ENCODE measurements at regions not wholly inside any gene's neighbourhood (a gene's known extent, or its start where the extent isn't known, plus 50 kb on each side); places are given as distances from the start of the nearest gene placed in this dataset.

DNA sequence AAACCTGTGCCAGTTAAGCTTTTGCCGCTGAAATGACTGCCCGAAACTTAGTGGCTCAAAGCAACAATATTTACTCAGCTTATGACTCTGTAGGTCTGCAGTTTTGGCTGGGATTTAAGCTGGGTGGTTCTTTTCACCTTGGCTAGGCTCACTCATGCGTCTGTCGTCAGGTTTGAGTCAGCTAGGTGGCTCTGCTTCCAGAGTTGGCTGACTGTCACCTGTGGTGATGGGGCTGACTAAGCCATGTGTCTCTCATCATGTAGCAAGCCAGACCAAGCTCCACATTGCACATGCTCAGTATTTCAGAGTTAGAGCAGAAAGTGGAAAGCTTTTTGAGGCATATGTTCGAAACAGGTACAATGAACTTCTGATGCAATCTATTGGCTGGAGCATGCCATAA lies 354.8 kb downstream of the MEIS1 start:
- no peak for DNase-seq
- BruUV-seq (replicated peaks): no TSS peak
- no peaks in the 10 kb centered on the region for H3K79me2 ChIP-seq (ENCODE audit: low read depth)
- no peaks in the 10 kb centered on the region for H3K9me3 ChIP-seq (ENCODE audit: insufficient read depth, low read depth)
- no peak for TF ChIP-seq EZH2 (IDR thresholded peaks at IDR 0.05; ENCODE audit: low read depth)
- TF ChIP-seq, protein P1, sequence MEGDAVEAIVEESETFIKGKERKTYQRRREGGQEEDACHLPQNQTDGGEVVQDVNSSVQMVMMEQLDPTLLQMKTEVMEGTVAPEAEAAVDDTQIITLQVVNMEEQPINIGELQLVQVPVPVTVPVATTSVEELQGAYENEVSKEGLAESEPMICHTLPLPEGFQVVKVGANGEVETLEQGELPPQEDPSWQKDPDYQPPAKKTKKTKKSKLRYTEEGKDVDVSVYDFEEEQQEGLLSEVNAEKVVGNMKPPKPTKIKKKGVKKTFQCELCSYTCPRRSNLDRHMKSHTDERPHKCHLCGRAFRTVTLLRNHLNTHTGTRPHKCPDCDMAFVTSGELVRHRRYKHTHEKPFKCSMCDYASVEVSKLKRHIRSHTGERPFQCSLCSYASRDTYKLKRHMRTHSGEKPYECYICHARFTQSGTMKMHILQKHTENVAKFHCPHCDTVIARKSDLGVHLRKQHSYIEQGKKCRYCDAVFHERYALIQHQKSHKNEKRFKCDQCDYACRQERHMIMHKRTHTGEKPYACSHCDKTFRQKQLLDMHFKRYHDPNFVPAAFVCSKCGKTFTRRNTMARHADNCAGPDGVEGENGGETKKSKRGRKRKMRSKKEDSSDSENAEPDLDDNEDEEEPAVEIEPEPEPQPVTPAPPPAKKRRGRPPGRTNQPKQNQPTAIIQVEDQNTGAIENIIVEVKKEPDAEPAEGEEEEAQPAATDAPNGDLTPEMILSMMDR (conservative IDR thresholded peaks at IDR 0.05): no peak
- no peak overlapping the region for H3K4me3 ChIP-seq
- no peaks in the 10 kb centered on the region for H3K27me3 ChIP-seq (ENCODE audit: insufficient read depth, low read depth)
- no peaks in the 10 kb centered on the region for H3K4me1 ChIP-seq (replicated peaks; ENCODE audit: insufficient read depth)
- H3F3A ChIP-seq (ENCODE audit: insufficient read depth, low read depth): no peaks in the 10 kb centered on the region
- H3K27ac ChIP-seq: no peak overlapping the region
- CTCF ChIA-PET: no interaction called here
- intact Hi-C loops (cut with micrococcal nuclease; ENCODE audit: unreplicated experiment): no loop called here
- 0 out of 2 replicates have a peak overlapping the region, but pooled peaks have one; percentile 34 for H2AFZ ChIP-seq
- no peaks in the 10 kb centered on the region for H3K9me2 ChIP-seq (ENCODE audit: insufficient read depth)
- no peak overlapping the region for H3K4me2 ChIP-seq
- H3K36me3 ChIP-seq (ENCODE audit: low read depth): no peaks in the 10 kb centered on the region
- H4K20me1 ChIP-seq (ENCODE audit: insufficient read depth): no peaks in the 10 kb centered on the region
- POLR2A ChIA-PET (ENCODE audit: unreplicated experiment): no interaction called here

DNA sequence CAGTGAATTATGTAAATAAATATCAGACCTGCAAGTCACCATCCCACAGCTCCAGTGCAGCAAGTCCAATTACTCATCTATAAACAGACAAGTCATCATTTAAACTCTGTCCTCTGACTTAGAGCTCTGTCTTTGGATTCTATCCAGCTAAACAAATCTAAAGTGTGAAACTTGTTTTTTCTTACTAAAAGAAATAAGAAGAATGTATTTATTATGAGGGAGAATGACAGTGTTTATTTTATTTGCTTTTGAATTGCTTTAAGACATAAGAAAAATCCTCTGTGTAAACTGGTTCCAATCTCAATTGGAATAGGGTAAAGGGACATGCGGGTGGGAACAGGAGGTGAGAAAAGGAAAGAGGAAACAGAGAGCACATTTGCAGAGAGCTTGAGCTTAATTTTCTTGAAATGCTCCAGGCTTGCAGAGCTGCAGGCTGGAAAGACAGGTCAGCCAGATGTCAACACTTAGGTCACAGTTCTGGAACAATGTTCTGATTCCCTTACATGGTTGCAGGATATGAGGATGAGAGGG lies 355.8 kb downstream of the MEIS1 start:
- Histone ChIP-seq H3K79me2 (ENCODE audit: low read depth) (no peaks in the 10 kb centered on the region), H3K36me3 (ENCODE audit: low read depth) (no peaks in the 10 kb centered on the region), H3F3A (ENCODE audit: insufficient read depth, low read depth) (no peaks in the 10 kb centered on the region), H3K4me1 (replicated peaks; ENCODE audit: insufficient read depth) (no peaks in the 10 kb centered on the region), H3K9me2 (ENCODE audit: insufficient read depth) (no peaks in the 10 kb centered on the region), H3K27me3 (ENCODE audit: insufficient read depth, low read depth) (no peaks in the 10 kb centered on the region), H3K4me3 (no peak overlapping the region), H3K9me3 (ENCODE audit: insufficient read depth, low read depth) (no peaks in the 10 kb centered on the region), H3K4me2 (no peak overlapping the region), H4K20me1 (ENCODE audit: insufficient read depth) (no peaks in the 10 kb centered on the region), H2AFZ (no peak overlapping the region), H3K27ac (no peak overlapping the region)
- no peak for TF ChIP-seq EZH2 (IDR thresholded peaks at IDR 0.05; ENCODE audit: low read depth)
- TF ChIP-seq, protein P1 (conservative IDR thresholded peaks at IDR 0.05): no peak
- no TSS peak for BruUV-seq (replicated peaks)
- DNase-seq: no peak
- intact Hi-C loops (cut with micrococcal nuclease; ENCODE audit: unreplicated experiment): no loop called here
- ChIA-PET POLR2A (ENCODE audit: unreplicated experiment) (no interaction called here), CTCF (no interaction called here)

DNA sequence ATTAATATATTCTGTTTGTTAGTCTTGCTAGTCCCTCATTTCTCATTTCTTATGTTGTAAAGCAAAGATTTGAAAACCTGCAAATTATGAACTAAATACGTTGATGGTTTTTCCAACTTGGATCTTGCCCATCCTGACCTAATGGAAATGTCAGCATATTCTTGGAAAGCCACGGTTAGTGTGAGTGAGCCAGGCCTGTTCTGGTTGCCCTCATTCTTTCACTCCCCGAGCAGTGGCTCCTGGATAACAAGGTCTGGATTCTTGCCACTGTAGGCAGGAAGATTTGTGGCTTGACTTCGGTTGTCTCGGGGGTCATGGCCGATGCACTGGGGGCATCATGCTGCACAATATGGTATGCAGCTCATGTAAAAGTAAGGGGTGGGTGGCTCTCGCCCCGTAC lies 359.1 kb downstream of the MEIS1 start:
- no peaks in the 10 kb centered on the region for H3K9me2 ChIP-seq (ENCODE audit: insufficient read depth)
- ChIA-PET POLR2A (ENCODE audit: unreplicated experiment) (no interaction called here), CTCF (interaction anchor here (0.8 kb wide), 1 partner anchor 8 kb away, joined by 3 read pairs; no protein-coding TSS in a partner anchor)
- BruUV-seq (replicated peaks): no TSS peak
- no peak overlapping the region for H2AFZ ChIP-seq
- TF ChIP-seq, protein P1 (conservative IDR thresholded peaks at IDR 0.05): no peak
- no peak for TF ChIP-seq EZH2 (IDR thresholded peaks at IDR 0.05; ENCODE audit: low read depth)
- no peaks in the 10 kb centered on the region for H3K4me1 ChIP-seq (replicated peaks; ENCODE audit: insufficient read depth)
- H3K9me3 ChIP-seq (ENCODE audit: insufficient read depth, low read depth): no peaks in the 10 kb centered on the region
- H3F3A ChIP-seq (ENCODE audit: insufficient read depth, low read depth): no peaks in the 10 kb centered on the region
- H3K4me2 ChIP-seq: no peak overlapping the region
- DNase-seq: no peak
- no peak overlapping the region for H3K4me3 ChIP-seq
- H3K79me2 ChIP-seq (ENCODE audit: low read depth): no peaks in the 10 kb centered on the region
- no peak overlapping the region for H3K27ac ChIP-seq
- intact Hi-C loops (cut with micrococcal nuclease; ENCODE audit: unreplicated experiment): no loop called here
- H4K20me1 ChIP-seq (ENCODE audit: insufficient read depth): no peaks in the 10 kb centered on the region
- H3K27me3 ChIP-seq (ENCODE audit: insufficient read depth, low read depth): no peaks in the 10 kb centered on the region
- H3K36me3 ChIP-seq (ENCODE audit: low read depth): no peaks in the 10 kb centered on the region
